PC-3 (cell line): ENCODE measurements at regions not wholly inside any gene's neighbourhood (a gene's known extent, or its start where the extent isn't known, plus 50 kb on each side); places are given as distances from the start of the nearest gene placed in this dataset.

Experiments
- CTCF ChIP-seq: fragments of 300-600 bp; sonication (generic); conservative IDR thresholded peaks from 2 replicates; pipeline ENCODE4 v1.5.1; 2017; ENCODE audit warnings: antibody characterized with exemption, low read depth, mild to moderate bottlenecking, low read length
- EZH2phosphoT487 ChIP-seq: fragments of 300-600 bp; sonication (generic); IDR thresholded peaks from 2 replicates; pipeline ENCODE4 v1.6.1; 2018; ENCODE audit warnings: mild to moderate bottlenecking, antibody characterized with exemption, low read length, borderline replicate concordance

- TF ChIP-seq CTCF (no peak), EZH2phosphoT487 (no peak)
Observed at GRCh38 chr5:66441351-66441750, 154.8 kb upstream of the MAST4 start.
